Body of pancreas (tissue), 4 donors: ENCODE measurements at regions not wholly inside any gene's neighbourhood (a gene's known extent, or its start where the extent isn't known, plus 50 kb on each side); places are given as distances from the start of the nearest gene placed in this dataset.

Experiments
- CTCF ChIP-seq, 7 experiments: fragments of 450-650 bp in 4 of 7; fragments of 200-600 bp in 3 of 7; sonication (generic) in 3 of 7; IDR thresholded peaks; one replicate each; pipeline ENCODE4 v1.5.1; 2016 to 2019; ENCODE audit warnings: antibody characterized with exemption in 7 of 7
- POLR2A ChIP-seq, 3 donors: fragments of 450-650 bp; IDR thresholded peaks; one replicate each; pipeline ENCODE4 v1.6.1; 2016; ENCODE audit warnings: antibody characterized with exemption in 3 of 3, mild to moderate bottlenecking in 2 of 3

- TF ChIP-seq CTCF (IDR thresholded peaks at IDR 0.05) = no peak
- no peak for TF ChIP-seq POLR2A (IDR thresholded peaks at IDR 0.05)
Observed at GRCh38 chr22:27487600-27488452, 313.7 kb downstream of the MN1 start.
